ENCODE measurements at regions not wholly inside any gene's neighbourhood (a gene's known extent, or its start where the extent isn't known, plus 50 kb on each side); places are given as distances from the start of the nearest gene placed in this dataset.

DNA sequence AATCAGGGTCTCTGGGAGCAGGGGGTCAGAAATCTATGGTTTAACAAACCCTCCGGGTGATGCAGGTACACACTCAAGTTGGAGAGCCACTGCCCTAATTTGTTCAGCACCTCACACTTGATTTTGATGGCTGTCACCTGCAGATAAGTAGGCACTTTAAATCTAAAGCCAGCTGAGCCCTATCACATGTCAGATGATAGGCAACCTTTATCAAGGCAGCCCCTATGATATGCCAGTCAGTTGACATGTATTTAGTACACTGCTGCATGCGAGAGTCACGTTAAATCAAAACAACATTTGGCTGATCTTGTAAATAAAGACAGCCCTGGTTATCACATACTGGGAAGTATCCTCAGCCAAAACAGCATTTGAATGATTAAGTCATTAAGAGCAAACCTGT is 104.4 kb upstream of the MCTP2 start:
- TF ChIP-seq, protein P1, sequence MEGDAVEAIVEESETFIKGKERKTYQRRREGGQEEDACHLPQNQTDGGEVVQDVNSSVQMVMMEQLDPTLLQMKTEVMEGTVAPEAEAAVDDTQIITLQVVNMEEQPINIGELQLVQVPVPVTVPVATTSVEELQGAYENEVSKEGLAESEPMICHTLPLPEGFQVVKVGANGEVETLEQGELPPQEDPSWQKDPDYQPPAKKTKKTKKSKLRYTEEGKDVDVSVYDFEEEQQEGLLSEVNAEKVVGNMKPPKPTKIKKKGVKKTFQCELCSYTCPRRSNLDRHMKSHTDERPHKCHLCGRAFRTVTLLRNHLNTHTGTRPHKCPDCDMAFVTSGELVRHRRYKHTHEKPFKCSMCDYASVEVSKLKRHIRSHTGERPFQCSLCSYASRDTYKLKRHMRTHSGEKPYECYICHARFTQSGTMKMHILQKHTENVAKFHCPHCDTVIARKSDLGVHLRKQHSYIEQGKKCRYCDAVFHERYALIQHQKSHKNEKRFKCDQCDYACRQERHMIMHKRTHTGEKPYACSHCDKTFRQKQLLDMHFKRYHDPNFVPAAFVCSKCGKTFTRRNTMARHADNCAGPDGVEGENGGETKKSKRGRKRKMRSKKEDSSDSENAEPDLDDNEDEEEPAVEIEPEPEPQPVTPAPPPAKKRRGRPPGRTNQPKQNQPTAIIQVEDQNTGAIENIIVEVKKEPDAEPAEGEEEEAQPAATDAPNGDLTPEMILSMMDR (IDR thresholded peaks at IDR 0.05) = no peak
- no peak for TF ChIP-seq POLR2A (IDR thresholded peaks at IDR 0.05)
